ENCODE measurements at regions not wholly inside any gene's neighbourhood (a gene's known extent, or its start where the extent isn't known, plus 50 kb on each side); places are given as distances from the start of the nearest gene placed in this dataset.

DNA sequence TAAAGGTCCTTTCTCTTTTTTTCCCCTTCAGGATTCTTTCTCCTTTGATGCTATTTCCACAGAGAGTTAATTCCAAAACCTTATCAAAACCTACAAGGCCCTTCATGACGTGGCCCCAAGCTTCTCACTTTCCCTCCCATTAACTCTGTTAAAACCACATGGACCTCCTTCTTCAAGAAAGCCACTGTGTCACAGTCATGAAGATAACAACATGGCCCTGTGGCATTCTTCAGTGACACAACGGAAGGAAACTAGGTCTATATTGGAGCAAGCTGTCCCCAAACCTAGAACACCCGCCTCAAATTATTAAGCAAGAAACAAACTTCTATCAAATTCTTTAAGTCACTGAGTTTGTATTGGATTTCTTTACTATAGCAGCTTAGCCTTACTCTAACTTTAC lies 611.1 kb downstream of the NUF2 start (continued):
- TF ChIP-seq CCAR2 (IDR thresholded peaks at IDR 0.05; ENCODE audit: low read depth, low read length): no peak
- TF ChIP-seq ZNF3 (CRISPR knock-in tag; IDR thresholded peaks at IDR 0.05): no peak
- TF ChIP-seq HMBOX1 (IDR thresholded peaks at IDR 0.05): no peak

- no peak overlapping the region for H3K9ac ChIP-seq (ENCODE audit: insufficient read depth in 1 of 2, low read depth in 2 of 2, low read length in 2 of 2)
- H3K4me2 ChIP-seq (ENCODE audit: insufficient read depth, low read length): no peak overlapping the region
- H3K79me2 ChIP-seq (ENCODE audit: control insufficient read depth, insufficient read depth, low read length): no peaks in the 10 kb centered on the region
- H2AFZ ChIP-seq (ENCODE audit: low read depth, low read length): no peak overlapping the region
- no peak overlapping the region for H3K4me3 ChIP-seq
- FAIRE-seq: no peak
- WGBS (ENCODE audit: insufficient coverage, low coverage, missing lambda C conversion rate): 7% methylated on average over 3 of the region's 3 CpGs
- no peaks in the 10 kb centered on the region for H3K9me1 ChIP-seq (ENCODE audit: control insufficient read depth, insufficient read depth, low read length)
- in situ Hi-C loops (cut with MboI) (no loop called here), intact Hi-C loops (cut with micrococcal nuclease) (no loop called here)
- CTCF ChIA-PET (ENCODE audit: low intra/inter-chr PET ratio): no interaction called here
- no peaks in the 10 kb centered on the region for H4K20me1 ChIP-seq (replicated peaks; ENCODE audit: control insufficient read depth, insufficient read depth, low read length)
- no peak for DNase-seq (ENCODE audit: extremely low read depth in 1 of 4, low spot score in 3 of 4)
- H3K4me1 ChIP-seq (replicated peaks in 1 of 2; ENCODE audit: control insufficient read depth in 2 of 2, insufficient read depth in 2 of 2, low read length in 2 of 2): no peaks in the 10 kb centered on the region
- no peaks in the 10 kb centered on the region for H3K9me3 ChIP-seq (replicated peaks; ENCODE audit: control insufficient read depth, insufficient read depth, low read depth, low read length)
- no TSS peak for BruUV-seq (replicated peaks)
- POLR2A ChIA-PET: no interaction called here
- H3K36me3 ChIP-seq (ENCODE audit: control insufficient read depth, insufficient read depth, low read length): no peaks in the 10 kb centered on the region
- ATAC-seq: no peak
- no peak overlapping the region for H3K27ac ChIP-seq (ENCODE audit: extremely low read depth, low read depth, low read length)
- no peaks in the 10 kb centered on the region for H3K27me3 ChIP-seq (ENCODE audit: control insufficient read depth in 2 of 2, insufficient read depth in 2 of 2, low read length in 2 of 2)
- TF ChIP-seq, protein P1, sequence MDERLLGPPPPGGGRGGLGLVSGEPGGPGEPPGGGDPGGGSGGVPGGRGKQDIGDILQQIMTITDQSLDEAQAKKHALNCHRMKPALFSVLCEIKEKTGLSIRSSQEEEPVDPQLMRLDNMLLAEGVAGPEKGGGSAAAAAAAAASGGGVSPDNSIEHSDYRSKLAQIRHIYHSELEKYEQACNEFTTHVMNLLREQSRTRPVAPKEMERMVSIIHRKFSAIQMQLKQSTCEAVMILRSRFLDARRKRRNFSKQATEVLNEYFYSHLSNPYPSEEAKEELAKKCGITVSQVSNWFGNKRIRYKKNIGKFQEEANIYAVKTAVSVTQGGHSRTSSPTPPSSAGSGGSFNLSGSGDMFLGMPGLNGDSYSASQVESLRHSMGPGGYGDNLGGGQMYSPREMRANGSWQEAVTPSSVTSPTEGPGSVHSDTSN (CRISPR knock-in tag; IDR thresholded peaks at IDR 0.05; ENCODE audit: low read depth): no peak
- TF ChIP-seq, protein P1 (tag; conservative IDR thresholded peaks at IDR 0.05; ENCODE audit: low read depth): no peak
- TF ChIP-seq CHCHD3 (CRISPR knock-in tag; IDR thresholded peaks at IDR 0.05): no peak
- TF ChIP-seq, protein P2, sequence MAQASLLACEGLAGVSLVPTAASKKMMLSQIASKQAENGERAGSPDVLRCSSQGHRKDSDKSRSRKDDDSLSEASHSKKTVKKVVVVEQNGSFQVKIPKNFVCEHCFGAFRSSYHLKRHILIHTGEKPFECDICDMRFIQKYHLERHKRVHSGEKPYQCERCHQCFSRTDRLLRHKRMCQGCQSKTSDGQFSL (CRISPR knock-in tag; IDR thresholded peaks at IDR 0.05): no peak
- TF ChIP-seq, protein P2 (tag; IDR thresholded peaks at IDR 0.05): no peak
- TF ChIP-seq ZZZ3 (IDR thresholded peaks at IDR 0.05): no peak
Measured at GRCh38 chr1:163933437-163933836, 611.7 kb downstream of the NUF2 start.

Data from K562 (cell line).